GM12865 (cell line): ENCODE measurements at regions not wholly inside any gene's neighbourhood (a gene's known extent, or its start where the extent isn't known, plus 50 kb on each side); places are given as distances from the start of the nearest gene placed in this dataset.

ENCODE experiments used
- DNase-seq: peaks from one replicate; pipeline ENCODE4 v3.0.0; 2010; ENCODE audit warnings: low read depth
- H3K4me3 ChIP-seq: 2 replicates; pipeline ENCODE4 v1.5.1; 2011; ENCODE audit warnings: mild to moderate bottlenecking, low read depth, low read length, control low read depth
- TF ChIP-seq, protein P1 (sequence below): IDR thresholded peaks from 2 replicates; pipeline ENCODE4 v1.5.1; 2011; ENCODE audit warnings: low read length, control low read depth, low read depth, inconsistent platforms; ENCODE audit not compliant: insufficient read depth; ENCODE audit errors: missing control alignments

DNA sequence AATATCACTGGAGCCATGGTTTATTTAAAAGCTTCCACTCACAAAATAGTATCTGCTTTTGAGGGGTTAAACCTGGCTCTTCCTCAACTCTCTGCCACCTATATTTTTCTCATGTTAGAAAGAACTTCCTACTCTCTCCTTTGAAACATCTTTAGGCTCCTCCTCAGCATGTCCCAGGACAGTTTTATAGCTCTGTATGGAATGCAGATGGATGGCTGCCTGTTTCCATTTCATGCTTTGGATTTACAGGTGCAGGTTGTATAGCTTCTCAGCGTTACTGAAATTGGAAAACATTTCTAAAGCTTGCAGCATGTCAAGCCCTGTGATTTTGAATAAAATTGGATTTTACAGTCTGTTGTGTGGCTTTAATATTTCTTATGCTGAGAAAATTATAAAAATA is 314.0 kb downstream of the NDFIP2 start:
- TF ChIP-seq, protein P1, sequence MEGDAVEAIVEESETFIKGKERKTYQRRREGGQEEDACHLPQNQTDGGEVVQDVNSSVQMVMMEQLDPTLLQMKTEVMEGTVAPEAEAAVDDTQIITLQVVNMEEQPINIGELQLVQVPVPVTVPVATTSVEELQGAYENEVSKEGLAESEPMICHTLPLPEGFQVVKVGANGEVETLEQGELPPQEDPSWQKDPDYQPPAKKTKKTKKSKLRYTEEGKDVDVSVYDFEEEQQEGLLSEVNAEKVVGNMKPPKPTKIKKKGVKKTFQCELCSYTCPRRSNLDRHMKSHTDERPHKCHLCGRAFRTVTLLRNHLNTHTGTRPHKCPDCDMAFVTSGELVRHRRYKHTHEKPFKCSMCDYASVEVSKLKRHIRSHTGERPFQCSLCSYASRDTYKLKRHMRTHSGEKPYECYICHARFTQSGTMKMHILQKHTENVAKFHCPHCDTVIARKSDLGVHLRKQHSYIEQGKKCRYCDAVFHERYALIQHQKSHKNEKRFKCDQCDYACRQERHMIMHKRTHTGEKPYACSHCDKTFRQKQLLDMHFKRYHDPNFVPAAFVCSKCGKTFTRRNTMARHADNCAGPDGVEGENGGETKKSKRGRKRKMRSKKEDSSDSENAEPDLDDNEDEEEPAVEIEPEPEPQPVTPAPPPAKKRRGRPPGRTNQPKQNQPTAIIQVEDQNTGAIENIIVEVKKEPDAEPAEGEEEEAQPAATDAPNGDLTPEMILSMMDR = no peak
- DNase-seq = no peak
- no peak overlapping the region for H3K4me3 ChIP-seq

DNA sequence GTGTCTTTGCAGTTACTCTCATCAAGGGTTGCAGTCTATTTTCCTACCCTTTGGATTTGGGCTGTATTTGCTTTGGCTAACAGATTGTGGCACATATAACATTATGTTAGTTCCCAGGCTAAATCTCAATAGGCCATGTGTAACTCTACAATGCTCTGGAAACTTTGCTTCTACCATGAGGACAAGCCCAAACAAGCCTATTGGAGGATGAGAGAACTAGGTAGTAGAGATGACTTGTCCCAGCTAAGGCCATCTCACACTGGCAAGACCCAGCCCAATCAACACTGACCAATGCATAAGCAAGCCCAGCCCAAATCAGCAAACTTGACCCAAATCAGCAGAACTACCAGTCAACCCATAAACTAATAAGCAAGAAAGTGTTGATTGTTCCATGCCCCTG is 311.8 kb downstream of the NDFIP2 start:
- DNase-seq = no peak
- H3K4me3 ChIP-seq = no peak overlapping the region
- TF ChIP-seq, protein P1 = no peak

DNA sequence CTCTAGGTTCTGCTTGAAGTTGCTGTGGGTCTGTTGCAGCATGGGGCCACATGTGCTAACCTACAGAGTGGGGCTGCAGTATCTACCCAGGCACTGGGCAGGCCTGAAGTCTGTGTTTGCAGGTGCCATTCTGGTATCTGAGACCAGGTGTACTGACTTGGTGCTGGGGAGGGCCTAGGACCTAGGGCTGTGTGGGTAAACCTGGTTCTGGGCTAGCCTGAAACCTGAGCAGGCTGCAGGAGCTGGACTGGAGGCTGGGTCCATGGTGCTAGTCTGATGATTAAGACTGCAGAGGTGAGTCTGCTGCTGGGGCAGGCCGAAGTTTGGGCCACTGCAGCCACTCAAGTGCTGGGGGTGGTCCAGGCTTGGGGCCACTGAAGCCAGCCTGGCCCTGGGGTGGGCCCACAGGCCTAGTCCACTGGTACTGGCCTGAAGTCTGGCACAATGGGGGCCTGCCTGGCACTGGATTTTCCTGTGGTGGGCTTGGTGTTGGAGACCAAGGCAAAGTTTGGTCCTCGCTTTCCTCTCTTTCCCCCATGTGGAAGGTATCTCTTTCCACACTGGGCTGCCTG is 310.6 kb downstream of the NDFIP2 start:
- H3K4me3 ChIP-seq = no peak overlapping the region
- TF ChIP-seq, protein P1 = no peak
- DNase-seq = no peak

DNA sequence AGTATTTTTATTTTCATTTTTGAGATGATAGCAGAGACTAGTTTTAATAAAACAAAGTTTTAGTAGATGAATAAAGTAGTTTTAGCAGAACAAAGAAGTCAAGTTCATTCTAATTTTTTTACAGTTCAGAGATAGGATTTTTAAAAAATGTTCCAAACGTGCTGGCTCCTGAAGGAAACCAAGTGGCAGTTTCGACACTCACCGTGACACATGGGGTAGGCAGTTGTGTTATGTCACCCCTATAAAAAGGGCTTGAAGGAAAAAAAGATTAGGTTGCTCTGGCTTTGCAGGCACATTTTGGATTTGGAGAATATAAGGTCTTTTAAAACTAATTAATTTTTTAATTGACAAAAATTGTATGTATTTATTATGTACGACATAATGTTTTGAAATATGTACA is 305.2 kb downstream of the NDFIP2 start:
- no peak overlapping the region for H3K4me3 ChIP-seq
- TF ChIP-seq, protein P1 = no peak
- DNase-seq = no peak

DNA sequence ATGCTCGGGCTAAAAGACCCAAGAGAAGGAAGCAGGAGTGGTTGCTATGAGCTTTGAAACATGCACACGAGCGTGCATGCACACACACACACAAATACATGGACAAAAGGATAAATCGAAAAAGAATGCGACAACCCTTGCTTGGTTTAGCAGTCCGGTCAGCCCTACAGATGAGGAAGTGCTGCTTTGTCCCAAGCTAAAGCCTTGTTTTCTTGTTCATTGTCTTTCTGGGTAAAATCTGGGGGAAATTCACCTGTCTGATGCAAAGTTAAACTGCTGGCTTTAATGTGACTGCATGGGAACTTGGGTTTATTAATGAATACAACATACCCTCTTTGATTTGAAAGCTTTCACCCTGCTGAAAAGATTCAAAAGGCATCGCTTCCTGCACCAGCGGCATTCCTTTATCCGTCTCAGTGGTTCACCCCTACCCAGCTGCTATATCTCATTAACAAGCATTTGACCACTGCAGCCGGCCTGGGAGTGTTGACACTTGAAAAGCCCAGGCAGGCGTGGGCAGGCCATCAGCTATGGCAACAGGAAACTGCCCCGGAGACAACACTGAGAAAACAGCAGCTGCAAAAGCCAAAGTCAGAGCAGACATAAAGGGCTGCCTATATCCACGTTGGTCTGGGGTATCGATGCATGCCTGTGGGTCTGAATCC is 301.7 kb downstream of the NDFIP2 start:
- peak; percentile 45 for DNase-seq
- no peak overlapping the region for H3K4me3 ChIP-seq
- TF ChIP-seq, protein P1 = no peak

DNA sequence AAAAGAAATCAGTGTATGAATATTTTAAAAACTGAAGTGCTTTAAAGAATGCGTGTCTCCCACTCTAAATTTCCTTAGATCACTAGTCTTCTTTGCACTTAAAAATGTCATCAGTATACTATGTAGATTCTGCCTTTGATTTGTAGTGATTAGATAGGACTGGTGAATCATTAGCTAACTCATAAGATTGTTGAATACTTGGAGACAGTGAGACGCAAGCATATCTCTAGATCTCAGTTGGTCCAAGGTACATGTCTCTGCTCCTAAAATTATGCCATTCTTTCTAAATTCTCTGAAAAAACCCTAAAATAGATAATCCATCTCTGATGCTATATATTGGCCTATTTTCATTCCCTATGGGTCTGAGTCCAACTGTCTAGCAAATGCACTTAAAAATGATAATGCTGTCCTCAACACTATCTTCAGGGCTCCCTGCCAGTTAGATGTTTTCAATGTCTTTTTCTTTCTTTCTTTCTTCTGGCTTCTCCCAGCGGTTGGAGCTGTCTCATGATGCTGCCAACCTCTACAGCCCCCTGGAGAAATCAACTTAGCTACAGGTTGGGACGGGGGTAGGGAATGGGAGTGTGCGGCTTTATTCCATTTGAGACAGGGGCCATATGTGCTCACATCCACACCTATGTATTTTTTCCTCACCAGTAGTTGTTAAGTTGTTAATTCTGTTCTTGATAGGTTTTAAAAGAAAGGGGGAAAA is 301.0 kb downstream of the NDFIP2 start:
- H3K4me3 ChIP-seq = no peak overlapping the region
- TF ChIP-seq, protein P1 = no peak
- no peak for DNase-seq
